IPS-NIHi7 (cell line): ENCODE measurements at regions not wholly inside any gene's neighbourhood (a gene's known extent, or its start where the extent isn't known, plus 50 kb on each side); places are given as distances from the start of the nearest gene placed in this dataset.

Experiments used
- DNase-seq: peaks from one replicate; pipeline ENCODE4 v3.0.0; 2012; ENCODE audit warnings: mixed read lengths; ENCODE audit errors: extremely low spot score

GRCh38 chr1:218636548-218636947 is 291.4 kb downstream of the TGFB2 start:
- DNase-seq, result no peak

- no peak for DNase-seq
Observed at GRCh38 chr1:218640173-218640572, 295.0 kb downstream of the TGFB2 start.

GRCh38 chr1:218642033-218642948 is 297.2 kb downstream of the TGFB2 start:
- DNase-seq, result no peak

GRCh38 chr1:218643281-218643680 is 298.1 kb downstream of the TGFB2 start:
- DNase-seq, result no peak

GRCh38 chr1:218643926-218644325 is 298.8 kb downstream of the TGFB2 start:
- no peak for DNase-seq

- no peak for DNase-seq
Observed at GRCh38 chr1:218646288-218646687, 301.2 kb downstream of the TGFB2 start.

- DNase-seq, result no peak
Observed at GRCh38 chr1:218656301-218657037, 311.3 kb downstream of the TGFB2 start.

GRCh38 chr1:218658269-218658668 is 313.1 kb downstream of the TGFB2 start:
- no peak for DNase-seq

GRCh38 chr1:218658899-218659298 is 313.8 kb downstream of the TGFB2 start:
- peak; percentile 19 for DNase-seq

GRCh38 chr1:218659911-218660677 is 315.0 kb downstream of the TGFB2 start:
- DNase-seq, result no peak

GRCh38 chr1:218660678-218661053 is 315.5 kb downstream of the TGFB2 start:
- DNase-seq, result no peak

GRCh38 chr1:218661411-218661810 is 316.3 kb downstream of the TGFB2 start:
- DNase-seq, result no peak

- no peak for DNase-seq
Observed at GRCh38 chr1:218664385-218665170, 319.4 kb downstream of the TGFB2 start.

GRCh38 chr1:218665221-218665620 is 320.1 kb downstream of the TGFB2 start:
- no peak for DNase-seq

GRCh38 chr1:218666263-218666662 is 321.1 kb downstream of the TGFB2 start:
- no peak for DNase-seq

GRCh38 chr1:218667781-218668516 is 322.8 kb downstream of the TGFB2 start:
- no peak for DNase-seq

- DNase-seq, result no peak
Observed at GRCh38 chr1:218669431-218669830, 324.3 kb downstream of the TGFB2 start.

- no peak for DNase-seq
Observed at GRCh38 chr1:218670875-218671274, 325.7 kb downstream of the TGFB2 start.

GRCh38 chr1:218671573-218671972 is 326.4 kb downstream of the TGFB2 start:
- DNase-seq, result no peak

- DNase-seq, result no peak
Observed at GRCh38 chr1:218673170-218673569, 328.0 kb downstream of the TGFB2 start.
